Activated T-cell treated with anti-CD3 and anti-CD28 coated beads for 1 hour (primary cell): ENCODE measurements at regions not wholly inside any gene's neighbourhood (a gene's known extent, or its start where the extent isn't known, plus 50 kb on each side); places are given as distances from the start of the nearest gene placed in this dataset.

ENCODE experiments used
- DNase-seq: peaks from one replicate; pipeline ENCODE4 v3.0.0-alpha.2; 2020; ENCODE audit warnings: low read depth

GRCh38 chr6:131510094-131510493 lies 62.9 kb upstream of the ARG1 start:
- DNase-seq: no peak

- no peak for DNase-seq
Observed at GRCh38 chr6:131510591-131510990, 62.4 kb upstream of the ARG1 start.

- peak; percentile 12 for DNase-seq
Observed at GRCh38 chr6:131519670-131520436, 53.2 kb upstream of the ARG1 start.
